ENCODE measurements at regions not wholly inside any gene's neighbourhood (a gene's known extent, or its start where the extent isn't known, plus 50 kb on each side); places are given as distances from the start of the nearest gene placed in this dataset.

GRCh38 chr4:126986005-126986404, 646.8 kb upstream of the INTU start:
- no peak overlapping the region for H2AFZ ChIP-seq (ENCODE audit: low read depth, low read length)
- H3K27me3 ChIP-seq (ENCODE audit: control insufficient read depth in 2 of 2, insufficient read depth in 2 of 2, low read length in 2 of 2), result no peaks in the 10 kb centered on the region
- H3K79me2 ChIP-seq (ENCODE audit: control insufficient read depth, insufficient read depth, low read length), result no peaks in the 10 kb centered on the region
- POLR2A ChIA-PET, result no interaction called here
- FAIRE-seq (no peak), DNase-seq (ENCODE audit: low read depth, low spot score) (no peak)
- no peak overlapping the region for H3K9ac ChIP-seq (replicated peaks; ENCODE audit: extremely low read depth, insufficient read depth, low read length)
- no peak overlapping the region for H3K4me2 ChIP-seq (ENCODE audit: insufficient read depth, low read length)
- no TSS peak for BruUV-seq (replicated peaks)
- TF ChIP-seq GATA2 (IDR thresholded peaks at IDR 0.05; ENCODE audit: insufficient read depth, insufficient read length, low read depth, low read length) (no peak), EZH2 (IDR thresholded peaks at IDR 0.05; ENCODE audit: borderline replicate concordance, low read depth, low read length, severe bottlenecking) (no peak), MYC (IDR thresholded peaks at IDR 0.05; ENCODE audit: low read depth, low read length) (no peak), JUN (IDR thresholded peaks at IDR 0.05; ENCODE audit: borderline replicate concordance, insufficient read depth, insufficient read length, low read depth) (no peak), FOS (IDR thresholded peaks at IDR 0.05; ENCODE audit: borderline replicate concordance, insufficient read depth, low read length) (no peak), POLR2A (IDR thresholded peaks at IDR 0.05; ENCODE audit: low read depth, low read length) (no peak), CTCF (IDR thresholded peaks at IDR 0.05; ENCODE audit: extremely low read depth in 1 of 2, insufficient read depth in 1 of 2, low read depth in 1 of 2, low read length in 2 of 2) (no peak), MAX (IDR thresholded peaks at IDR 0.05; ENCODE audit: insufficient read depth, insufficient read length) (no peak), POLR2AphosphoS5 (IDR thresholded peaks at IDR 0.05; ENCODE audit: insufficient read depth, low read depth, low read length) (no peak)
- no peaks in the 10 kb centered on the region for H3K9me1 ChIP-seq (replicated peaks; ENCODE audit: control insufficient read depth, extremely low read depth, insufficient read depth, low read length)
- H4K20me1 ChIP-seq (replicated peaks; ENCODE audit: control insufficient read depth, extremely low read depth, insufficient read depth, low read length), result no peaks in the 10 kb centered on the region
- intact Hi-C loops (cut with micrococcal nuclease) (no loop called here), dilution Hi-C loops (cut with MboI; ENCODE audit: extremely low pct_ligation_motif_present, low sequenced_read_pairs) (no loop called here)
- no peaks in the 10 kb centered on the region for H3K4me1 ChIP-seq (ENCODE audit: control insufficient read depth, extremely low read depth, insufficient read depth, low read length)
- H3K36me3 ChIP-seq (ENCODE audit: control insufficient read depth in 2 of 2, extremely low read depth in 1 of 2, insufficient read depth in 2 of 2, low read length in 2 of 2), result no peaks in the 10 kb centered on the region
- no peak overlapping the region for H3K27ac ChIP-seq (ENCODE audit: insufficient read depth, low read depth, low read length)
- CTCF ChIA-PET, result no interaction called here
- no peak overlapping the region for H3K4me3 ChIP-seq (replicated peaks in 1 of 3; ENCODE audit: insufficient read depth in 1 of 3, low read depth in 1 of 3, low read length in 3 of 3)
- H3K9me3 ChIP-seq (replicated peaks; ENCODE audit: control insufficient read depth, insufficient read depth, low read length), result no peaks in the 10 kb centered on the region
